AG04449 (cell line): ENCODE measurements at regions not wholly inside any gene's neighbourhood (a gene's known extent, or its start where the extent isn't known, plus 50 kb on each side); places are given as distances from the start of the nearest gene placed in this dataset.
"Not testable (repeated sequence)": the region's sequence is repeated elsewhere in the genome, so short reads cannot be mapped to it uniquely, and the experiment has no call there.

ENCODE experiments used
- CTCF ChIA-PET: fragments of 350-600 bp; formaldehyde crosslinking; extraction: SDS; loops from one replicate; lab custom pipeline; 2021; ENCODE audit warnings: antibody characterized with exemption; lab: Yijun Ruan, JAX
- POLR2A ChIA-PET: fragments of 400-600, 350-600 bp; formaldehyde crosslinking; extraction: SDS; loops from one replicate; lab custom pipeline; 2020; ENCODE audit warnings: antibody characterized with exemption, inconsistent platforms; lab: Yijun Ruan, JAX
- DNase-seq: peaks from one replicate; pipeline ENCODE4 v3.0.0-alpha.2; 2010; ENCODE audit warnings: low read depth, low spot score
- H3K4me3 ChIP-seq: 2 replicates; pipeline ENCODE4 v1.5.1; 2011; ENCODE audit warnings: low read depth, mild to moderate bottlenecking, control low read depth, low read length
- TF ChIP-seq, protein P1 (sequence below): IDR thresholded peaks from one replicate; pipeline ENCODE4 v1.5.1; 2011; ENCODE audit warnings: mild to moderate bottlenecking, moderate library complexity, low read length, control low read depth, inconsistent platforms; ENCODE audit not compliant: insufficient read depth; ENCODE audit errors: missing control alignments

DNA sequence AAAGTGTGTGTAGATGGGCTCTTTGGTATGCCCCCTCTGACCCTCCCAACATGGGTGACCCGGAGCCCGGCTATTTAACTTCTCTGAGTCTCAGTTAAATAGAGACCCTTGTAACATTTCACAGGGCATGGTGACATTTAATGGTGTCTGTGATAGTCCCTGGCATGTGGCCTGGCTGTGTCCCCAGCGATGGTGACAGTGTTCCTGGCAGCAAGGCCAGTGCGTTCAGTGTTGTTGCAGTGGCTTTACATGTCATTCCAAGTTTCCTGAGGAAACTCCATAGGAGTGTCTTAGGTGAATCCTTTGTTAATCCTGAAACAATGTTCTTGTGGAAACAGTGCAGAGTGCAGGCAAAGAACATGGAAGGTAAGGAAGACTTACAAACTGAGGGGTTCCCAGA lies 137.0 kb downstream of the RAMP3 start:
- POLR2A ChIA-PET = no interaction called here
- H3K4me3 ChIP-seq = no peak overlapping the region
- CTCF ChIA-PET = no interaction called here
- DNase-seq = no peak
- TF ChIP-seq, protein P1, sequence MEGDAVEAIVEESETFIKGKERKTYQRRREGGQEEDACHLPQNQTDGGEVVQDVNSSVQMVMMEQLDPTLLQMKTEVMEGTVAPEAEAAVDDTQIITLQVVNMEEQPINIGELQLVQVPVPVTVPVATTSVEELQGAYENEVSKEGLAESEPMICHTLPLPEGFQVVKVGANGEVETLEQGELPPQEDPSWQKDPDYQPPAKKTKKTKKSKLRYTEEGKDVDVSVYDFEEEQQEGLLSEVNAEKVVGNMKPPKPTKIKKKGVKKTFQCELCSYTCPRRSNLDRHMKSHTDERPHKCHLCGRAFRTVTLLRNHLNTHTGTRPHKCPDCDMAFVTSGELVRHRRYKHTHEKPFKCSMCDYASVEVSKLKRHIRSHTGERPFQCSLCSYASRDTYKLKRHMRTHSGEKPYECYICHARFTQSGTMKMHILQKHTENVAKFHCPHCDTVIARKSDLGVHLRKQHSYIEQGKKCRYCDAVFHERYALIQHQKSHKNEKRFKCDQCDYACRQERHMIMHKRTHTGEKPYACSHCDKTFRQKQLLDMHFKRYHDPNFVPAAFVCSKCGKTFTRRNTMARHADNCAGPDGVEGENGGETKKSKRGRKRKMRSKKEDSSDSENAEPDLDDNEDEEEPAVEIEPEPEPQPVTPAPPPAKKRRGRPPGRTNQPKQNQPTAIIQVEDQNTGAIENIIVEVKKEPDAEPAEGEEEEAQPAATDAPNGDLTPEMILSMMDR = no peak

GRCh38 chr7:45295222-45295621 lies 137.6 kb downstream of the RAMP3 start:
- ChIA-PET CTCF (no interaction called here), POLR2A (no interaction called here)
- DNase-seq = no peak
- TF ChIP-seq, protein P1 = no peak
- no peak overlapping the region for H3K4me3 ChIP-seq

DNA sequence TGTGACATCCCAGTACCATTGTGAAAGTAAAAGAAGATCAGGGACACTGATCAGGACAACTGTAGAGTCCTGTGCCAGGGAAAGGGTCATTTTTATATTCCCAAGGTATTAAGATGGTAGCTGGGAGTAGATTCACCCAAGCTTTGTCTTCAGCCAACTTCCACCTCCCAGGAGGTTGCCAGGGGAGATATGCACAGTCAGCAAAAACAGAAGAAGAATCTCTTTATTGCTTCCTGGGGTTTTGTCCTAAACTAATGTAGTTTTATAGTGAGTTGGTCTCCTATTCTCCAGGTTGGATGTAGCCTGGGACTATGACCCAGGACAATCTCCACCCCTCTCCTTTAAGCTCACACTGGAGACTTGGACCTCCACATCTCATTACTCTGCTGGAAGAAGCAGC lies 139.2 kb downstream of the RAMP3 start:
- no peak for DNase-seq
- ChIA-PET CTCF (interaction anchor here (0.8 to 1.0 kb wide), 2 partner anchors 36 to 37 kb away, joined by 3 to 4 read pairs; no protein-coding TSS in a partner anchor), POLR2A (no interaction called here)
- H3K4me3 ChIP-seq = no peak overlapping the region
- TF ChIP-seq, protein P1 = no peak

- CTCF ChIA-PET = no interaction called here
- TF ChIP-seq, protein P1 = no peak
- POLR2A ChIA-PET = no interaction called here
Observed at GRCh38 chr7:45306752-45307305, 149.2 kb downstream of the RAMP3 start.

DNA sequence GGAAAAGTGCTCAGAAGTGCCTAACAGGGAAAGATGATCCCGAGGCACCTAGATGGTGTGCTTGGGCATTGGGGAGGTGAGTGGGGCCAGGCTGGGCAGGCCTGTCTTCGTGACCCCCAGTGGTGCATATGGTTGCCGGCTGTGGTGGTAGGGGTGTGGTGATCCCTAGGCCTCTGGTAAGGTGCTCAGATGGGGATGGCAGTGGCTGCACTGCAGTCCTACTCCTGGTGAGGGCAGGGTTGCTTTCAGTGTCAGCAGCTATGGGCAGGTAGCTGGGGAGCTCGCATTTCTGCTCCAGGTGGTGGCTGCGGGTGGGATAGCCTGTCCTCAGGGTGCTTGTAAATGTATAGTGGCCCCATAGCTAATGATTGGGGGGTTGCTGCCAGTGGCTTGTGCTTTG lies 154.0 kb downstream of the RAMP3 start:
- TF ChIP-seq, protein P1 = no peak
- POLR2A ChIA-PET = no interaction called here
- H3K4me3 ChIP-seq = no peak overlapping the region
- DNase-seq = no peak
- CTCF ChIA-PET = no interaction called here

More at GRCh38 chr7:45306752-45307305, 149.2 kb downstream of the RAMP3 start:
- H3K4me3 ChIP-seq = no peak overlapping the region
- DNase-seq = no peak

GRCh38 chr7:45315512-45315911 lies 157.9 kb downstream of the RAMP3 start:
- POLR2A ChIA-PET, H3K4me3 ChIP-seq, DNase-seq, CTCF ChIA-PET: not testable (repeated sequence)

DNA sequence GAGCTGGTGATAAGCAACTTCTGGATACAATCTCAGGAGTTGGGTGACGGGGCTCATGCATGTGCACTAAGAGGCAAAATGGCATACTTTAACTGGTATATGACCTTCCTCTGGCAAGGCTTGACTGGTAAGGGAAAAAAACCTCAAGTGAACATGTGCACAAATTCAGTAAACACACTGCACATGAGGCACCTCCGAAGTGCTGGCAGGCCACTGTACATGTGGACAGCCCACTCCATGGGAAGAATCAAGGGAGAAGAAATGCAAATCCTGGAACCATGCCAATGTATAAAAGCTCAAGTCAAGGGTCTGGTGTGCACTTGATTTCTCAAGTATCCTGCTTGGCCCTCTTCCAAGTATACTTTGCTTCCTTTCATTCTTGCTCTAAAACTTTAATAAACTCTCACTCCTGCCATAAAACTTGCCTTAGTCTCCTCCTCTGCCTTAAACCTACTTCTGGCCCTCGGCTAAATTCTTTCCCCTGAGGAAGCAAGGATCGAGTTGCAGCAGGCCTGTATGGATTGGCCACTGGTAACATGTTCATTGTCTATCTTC lies 167.2 kb downstream of the RAMP3 start:
- no peak overlapping the region for H3K4me3 ChIP-seq
- TF ChIP-seq, protein P1 = no peak
- ChIA-PET POLR2A (no interaction called here), CTCF (no interaction called here)
- no peak for DNase-seq
